Endothelial cell of umbilical vein (primary cell): ENCODE measurements at regions not wholly inside any gene's neighbourhood (a gene's known extent, or its start where the extent isn't known, plus 50 kb on each side); places are given as distances from the start of the nearest gene placed in this dataset.

Experiments used
- BruUV-seq: library from RNA; stranded (reverse); fragments of 400-500 nt; replicated peaks from 2 replicates; lab custom pipeline; 2021; lab: Mats Ljungman, UMichigan
- CTCF ChIA-PET: fragments of 300-600, 350-600 bp; sonication (Branson Sonifier 250); formaldehyde crosslinking; loops from one replicate; lab custom pipeline; 2021; ENCODE audit warnings: antibody characterized with exemption, inconsistent platforms; lab: Charles Lee
- POLR2A ChIA-PET: fragments of 300-600, 350-600 bp; sonication (Branson Sonifier 250); formaldehyde crosslinking; loops from one replicate; lab custom pipeline; 2021; ENCODE audit warnings: antibody characterized with exemption, inconsistent platforms; lab: Charles Lee
- DNase-seq: peaks from one replicate; pipeline ENCODE4 v3.0.0-alpha.2; 2011; ENCODE audit warnings: low read depth, low spot score
- FAIRE-seq: peaks from 2 replicates; lab custom pipeline; 2011; peaks lifted over from hg19 to GRCh38; lab: Jason Lieb, UNC
- H2AFZ ChIP-seq: 2 replicates; pipeline ENCODE4 v1.6.0; 2012; ENCODE audit warnings: low read depth, low read length, control low read depth, inconsistent platforms
- H3K27ac ChIP-seq: 2 replicates; pipeline ENCODE4 v1.5.1; 2011; ENCODE audit warnings: low read depth, mild to moderate bottlenecking, control low read depth, low read length, moderate library complexity; ENCODE audit not compliant: insufficient read depth
- H3K27me3 ChIP-seq, 2 experiments: 2 replicates each; pipeline versions ENCODE4 v1.6.0 to v1.6.1; 2011; ENCODE audit warnings: low read length in 2 of 2, mixed read lengths in 1 of 2; ENCODE audit not compliant: control insufficient read depth in 2 of 2, insufficient read depth in 2 of 2
- H3K36me3 ChIP-seq, 2 experiments: 2 replicates in 1 of 2; 3 replicates in 1 of 2; pipeline ENCODE4 v1.5.1; 2011; ENCODE audit warnings: low read length in 2 of 2, mild to moderate bottlenecking in 1 of 2, moderate library complexity in 1 of 2; ENCODE audit not compliant: control insufficient read depth in 2 of 2, insufficient read depth in 2 of 2; ENCODE audit errors: extremely low read depth in 1 of 2
- H3K4me1 ChIP-seq: 3 replicates; pipeline ENCODE4 v1.5.1; 2011; ENCODE audit warnings: mild to moderate bottlenecking, low read length; ENCODE audit not compliant: control insufficient read depth, insufficient read depth; ENCODE audit errors: extremely low read depth
- H3K4me2 ChIP-seq: 2 replicates; pipeline ENCODE4 v1.6.1; 2011; ENCODE audit warnings: low read length, control low read depth, mixed read lengths; ENCODE audit not compliant: insufficient read depth
- H3K4me3 ChIP-seq, 3 experiments: fragments of 200-600 bp in 1 of 3; sonication (generic), shearing (Covaris generic) in 1 of 3; replicated peaks in 1 of 3; 2 replicates each; pipeline ENCODE4 v1.5.1; 2011 to 2016; ENCODE audit warnings: control low read depth in 3 of 3, low read length in 3 of 3, mild to moderate bottlenecking in 2 of 3, inconsistent platforms in 1 of 3, low read depth in 1 of 3, moderate library complexity in 1 of 3; ENCODE audit not compliant: insufficient read depth in 1 of 3
- H3K79me2 ChIP-seq: 2 replicates; pipeline ENCODE4 v1.6.0; 2012; ENCODE audit warnings: low read length, inconsistent platforms; ENCODE audit not compliant: control insufficient read depth, insufficient read depth
- H3K9ac ChIP-seq: replicated peaks from 2 replicates; pipeline ENCODE3; 2011; ENCODE audit warnings: low read length, control low read depth; ENCODE audit not compliant: insufficient read depth; ENCODE audit errors: extremely low read depth
- H3K9me1 ChIP-seq: replicated peaks from 3 replicates; pipeline ENCODE4 v1.6.0; 2011; ENCODE audit warnings: mild to moderate bottlenecking, low read length; ENCODE audit not compliant: control insufficient read depth, insufficient read depth; ENCODE audit errors: extremely low read depth
- H3K9me3 ChIP-seq: replicated peaks from 2 replicates; pipeline ENCODE4 v1.5.1; 2012; ENCODE audit warnings: low read length, inconsistent platforms; ENCODE audit not compliant: control insufficient read depth, insufficient read depth
- H4K20me1 ChIP-seq: replicated peaks from 2 replicates; pipeline ENCODE3; 2011; ENCODE audit warnings: mild to moderate bottlenecking, low read length; ENCODE audit not compliant: control insufficient read depth, insufficient read depth; ENCODE audit errors: extremely low read depth
- EZH2 ChIP-seq: IDR thresholded peaks from 2 replicates; pipeline ENCODE4 v1.6.1; 2012; ENCODE audit warnings: borderline replicate concordance, low read depth, mild to moderate bottlenecking, moderate library complexity, low read length, inconsistent platforms; ENCODE audit not compliant: severe bottlenecking
- FOS ChIP-seq: IDR thresholded peaks from 2 replicates; pipeline ENCODE4 v1.6.1; 2011; ENCODE audit warnings: mild to moderate bottlenecking, low read length, moderate library complexity, borderline replicate concordance; ENCODE audit not compliant: insufficient read depth
- GATA2 ChIP-seq: IDR thresholded peaks from 2 replicates; pipeline ENCODE4 v1.7.0; 2011; ENCODE audit warnings: low read depth, mild to moderate bottlenecking, moderate library complexity, mixed read lengths, low read length; ENCODE audit not compliant: insufficient read length, insufficient read depth
- JUN ChIP-seq: IDR thresholded peaks from 2 replicates; pipeline ENCODE4 v1.6.1; 2011; ENCODE audit warnings: borderline replicate concordance, low read depth; ENCODE audit not compliant: insufficient read length, insufficient read depth
- MYC ChIP-seq: IDR thresholded peaks from one replicate; pipeline ENCODE4 v1.6.1; 2011; ENCODE audit warnings: mild to moderate bottlenecking, low read depth, low read length
- POLR2A ChIP-seq: IDR thresholded peaks from 2 replicates; pipeline ENCODE4 v1.6.1; 2012; ENCODE audit warnings: low read depth, mild to moderate bottlenecking, control low read depth, low read length
- POLR2AphosphoS5 ChIP-seq: IDR thresholded peaks from 2 replicates; pipeline ENCODE4 v1.6.1; 2012; ENCODE audit warnings: low read depth, mild to moderate bottlenecking, control low read depth, low read length, moderate library complexity; ENCODE audit not compliant: insufficient read depth
- dilution Hi-C: fragments of 300-500 bp; cut with MboI; formaldehyde crosslinking; loops from one replicate; pipeline ENCODE4 v1.15.0; 2019; ENCODE audit warnings: low sequenced_read_pairs; ENCODE audit not compliant: extremely low pct_ligation_motif_present
- intact Hi-C: fragments of 100-400 bp; cut with micrococcal nuclease; formaldehyde crosslinking; loops from one replicate; pipeline ENCODE4 v1.10.0; 2022
- TF ChIP-seq, protein P1 (sequence below): IDR thresholded peaks from 2 replicates; pipeline ENCODE4 v1.6.1; 2011; ENCODE audit not compliant: insufficient read depth, insufficient read length
- TF ChIP-seq, protein P2 (sequence below), 2 donors: IDR thresholded peaks; 1 replicate in 1 of 2; 2 replicates in 1 of 2; pipeline ENCODE4 v1.5.1; 2011; ENCODE audit warnings: low read length in 2 of 2, mild to moderate bottlenecking in 2 of 2, moderate library complexity in 2 of 2, control low read depth in 1 of 2, inconsistent platforms in 1 of 2, low read depth in 1 of 2; ENCODE audit not compliant: insufficient read depth in 1 of 2; ENCODE audit errors: extremely low read depth in 1 of 2

DNA sequence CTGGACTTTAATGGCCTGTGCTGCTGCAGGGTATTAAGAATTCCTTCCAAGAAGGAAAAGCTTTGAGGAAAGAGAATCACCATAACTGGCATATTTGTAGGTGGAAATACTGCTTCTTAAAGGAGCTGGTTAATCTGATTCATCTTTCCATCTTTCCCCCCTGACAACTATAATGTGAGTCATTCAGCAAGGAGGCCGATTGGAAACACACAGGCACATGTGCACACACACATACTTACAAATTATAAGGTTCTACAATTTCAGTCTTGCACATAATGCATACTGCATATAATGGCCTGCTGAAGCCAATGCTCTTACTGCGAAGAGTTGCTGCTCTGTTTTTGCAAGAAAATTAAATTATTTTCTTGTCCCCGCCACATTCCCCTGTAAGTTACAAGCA is 78.8 kb upstream of the TPP2 start:
- no peaks in the 10 kb centered on the region for H3K79me2 ChIP-seq
- H3K4me2 ChIP-seq, result no peak overlapping the region
- no peak overlapping the region for H3K4me3 ChIP-seq
- no peaks in the 10 kb centered on the region for H3K27me3 ChIP-seq
- H3K4me1 ChIP-seq, result no peaks in the 10 kb centered on the region
- no peaks in the 10 kb centered on the region for H3K9me3 ChIP-seq
- DNase-seq (no peak), FAIRE-seq (no peak)
- TF ChIP-seq, protein P1, sequence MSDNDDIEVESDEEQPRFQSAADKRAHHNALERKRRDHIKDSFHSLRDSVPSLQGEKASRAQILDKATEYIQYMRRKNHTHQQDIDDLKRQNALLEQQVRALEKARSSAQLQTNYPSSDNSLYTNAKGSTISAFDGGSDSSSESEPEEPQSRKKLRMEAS, result no peak
- TF ChIP-seq FOS (no peak), GATA2 (no peak), JUN (no peak), POLR2A (no peak), MYC (no peak), POLR2AphosphoS5 (no peak), EZH2 (no peak)
- TF ChIP-seq, protein P2, sequence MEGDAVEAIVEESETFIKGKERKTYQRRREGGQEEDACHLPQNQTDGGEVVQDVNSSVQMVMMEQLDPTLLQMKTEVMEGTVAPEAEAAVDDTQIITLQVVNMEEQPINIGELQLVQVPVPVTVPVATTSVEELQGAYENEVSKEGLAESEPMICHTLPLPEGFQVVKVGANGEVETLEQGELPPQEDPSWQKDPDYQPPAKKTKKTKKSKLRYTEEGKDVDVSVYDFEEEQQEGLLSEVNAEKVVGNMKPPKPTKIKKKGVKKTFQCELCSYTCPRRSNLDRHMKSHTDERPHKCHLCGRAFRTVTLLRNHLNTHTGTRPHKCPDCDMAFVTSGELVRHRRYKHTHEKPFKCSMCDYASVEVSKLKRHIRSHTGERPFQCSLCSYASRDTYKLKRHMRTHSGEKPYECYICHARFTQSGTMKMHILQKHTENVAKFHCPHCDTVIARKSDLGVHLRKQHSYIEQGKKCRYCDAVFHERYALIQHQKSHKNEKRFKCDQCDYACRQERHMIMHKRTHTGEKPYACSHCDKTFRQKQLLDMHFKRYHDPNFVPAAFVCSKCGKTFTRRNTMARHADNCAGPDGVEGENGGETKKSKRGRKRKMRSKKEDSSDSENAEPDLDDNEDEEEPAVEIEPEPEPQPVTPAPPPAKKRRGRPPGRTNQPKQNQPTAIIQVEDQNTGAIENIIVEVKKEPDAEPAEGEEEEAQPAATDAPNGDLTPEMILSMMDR (IDR thresholded peaks at IDR 0.05; ENCODE audit: extremely low read depth in 1 of 2, insufficient read depth in 1 of 2, low read depth in 1 of 2, low read length in 2 of 2), result no peak
- BruUV-seq, result no TSS peak
- no peak overlapping the region for H3K27ac ChIP-seq
- no peaks in the 10 kb centered on the region for H4K20me1 ChIP-seq
- no peak overlapping the region for H3K9ac ChIP-seq
- POLR2A ChIA-PET, result no interaction called here
- CTCF ChIA-PET, result no interaction called here
- H3K9me1 ChIP-seq, result no peaks in the 10 kb centered on the region
- no peaks in the 10 kb centered on the region for H3K36me3 ChIP-seq
- intact Hi-C loops (no loop called here), dilution Hi-C loops (no loop called here)
- H2AFZ ChIP-seq, result no peak overlapping the region
